A673 (cell line): ENCODE measurements at regions not wholly inside any gene's neighbourhood (a gene's known extent, or its start where the extent isn't known, plus 50 kb on each side); places are given as distances from the start of the nearest gene placed in this dataset.

ENCODE experiments used
- BruUV-seq: library from RNA; stranded (reverse); fragments of 400-500 nt; replicated peaks from 2 replicates; lab custom pipeline; 2021; lab: Mats Ljungman, UMichigan
- CTCF ChIA-PET: fragments of 300-600 bp; sonication (Branson Sonifier 250); formaldehyde crosslinking; loops from one replicate; lab custom pipeline; 2022; ENCODE audit warnings: antibody characterized with exemption; lab: Charles Lee
- POLR2A ChIA-PET: fragments of 300-600 bp; sonication (Branson Sonifier 250); formaldehyde crosslinking; loops from one replicate; lab custom pipeline; 2022; ENCODE audit warnings: antibody characterized with exemption; ENCODE audit not compliant: low non-redundant PET; lab: Charles Lee
- DNase-seq: peaks from one replicate; pipeline ENCODE4 v3.0.0-alpha.2; 2015; ENCODE audit warnings: low spot score
- H3K27ac ChIP-seq: fragments of 200-600 bp; sonication (generic); 2 replicates; pipeline ENCODE4 v1.5.1; 2016; ENCODE audit warnings: mixed run types, low read depth, mild to moderate bottlenecking, mixed read lengths, antibody characterized with exemption, low read length; ENCODE audit not compliant: poor library complexity, severe bottlenecking
- H3K27me3 ChIP-seq: fragments of 200-600 bp; sonication (generic); replicated peaks from 2 replicates; pipeline ENCODE4 v1.6.1; 2017; ENCODE audit warnings: mixed run types, low read depth, mild to moderate bottlenecking, mixed read lengths, antibody characterized with exemption, low read length; ENCODE audit not compliant: insufficient read depth, poor library complexity
- H3K36me3 ChIP-seq: fragments of 200-600 bp; sonication (generic); 2 replicates; pipeline ENCODE4 v1.6.1; 2016; ENCODE audit warnings: mixed run types, mild to moderate bottlenecking, mixed read lengths, antibody characterized with exemption, low read length; ENCODE audit not compliant: insufficient read depth, poor library complexity, severe bottlenecking
- H3K4me1 ChIP-seq: fragments of 200-600 bp; sonication (generic); 2 replicates; pipeline ENCODE4 v1.6.1; 2017; ENCODE audit warnings: mixed run types, mild to moderate bottlenecking, mixed read lengths, antibody characterized with exemption, low read length; ENCODE audit not compliant: insufficient read depth, poor library complexity, severe bottlenecking
- H3K4me3 ChIP-seq: fragments of 200-600 bp; sonication (generic); 2 replicates; pipeline ENCODE4 v1.5.1; 2016; ENCODE audit warnings: low read depth, mixed run types, mild to moderate bottlenecking, mixed read lengths, low read length; ENCODE audit not compliant: poor library complexity, severe bottlenecking
- H3K9me3 ChIP-seq: fragments of 200-600 bp; sonication (generic); 2 replicates; pipeline ENCODE4 v1.6.1; 2016; ENCODE audit warnings: mixed run types, low read depth, mild to moderate bottlenecking, mixed read lengths, antibody characterized with exemption, low read length; ENCODE audit not compliant: poor library complexity, severe bottlenecking
- CTCF ChIP-seq: fragments of 300-800, 200-600 bp; sonication (generic); conservative IDR thresholded peaks from 2 replicates; pipeline ENCODE4 v1.5.1; 2017; ENCODE audit warnings: low read depth, mild to moderate bottlenecking, antibody characterized with exemption, low read length, moderate library complexity, mixed read lengths
- EZH2 ChIP-seq: fragments of 200-600 bp; sonication (generic); IDR thresholded peaks from 2 replicates; pipeline ENCODE4 v1.6.1; 2017; ENCODE audit warnings: borderline replicate concordance, low read depth, mild to moderate bottlenecking, mixed read lengths, antibody characterized with exemption, low read length; ENCODE audit not compliant: poor library complexity, severe bottlenecking
- intact Hi-C: fragments of 100-400 bp; cut with micrococcal nuclease; formaldehyde crosslinking; loops from one replicate; pipeline ENCODE4 v1.10.0; 2022; ENCODE audit not compliant: unreplicated experiment

GRCh38 chr10:20405050-20405449, 492.1 kb downstream of the NEBL start:
- H3K9me3 ChIP-seq = no peaks in the 10 kb centered on the region
- H3K4me1 ChIP-seq = peaks cover 28% of the 10 kb centered on the region
- TF ChIP-seq EZH2 (no peak), CTCF (no peak)
- H3K27ac ChIP-seq = no peak overlapping the region
- H3K36me3 ChIP-seq = no peaks in the 10 kb centered on the region
- DNase-seq = no peak
- CTCF ChIA-PET = no interaction called here
- no peaks in the 10 kb centered on the region for H3K27me3 ChIP-seq
- POLR2A ChIA-PET = no interaction called here
- H3K4me3 ChIP-seq = no peak overlapping the region
- no TSS peak for BruUV-seq
- intact Hi-C loops = loop anchor here (10.0 kb wide), 1 partner anchor 260 kb away; no protein-coding TSS in a partner anchor

GRCh38 chr10:20399772-20400171, 497.3 kb downstream of the NEBL start:
- no peaks in the 10 kb centered on the region for H3K4me1 ChIP-seq
- H3K9me3 ChIP-seq = no peaks in the 10 kb centered on the region
- no peaks in the 10 kb centered on the region for H3K36me3 ChIP-seq
- no peak overlapping the region for H3K4me3 ChIP-seq
- ChIA-PET CTCF (no interaction called here), POLR2A (no interaction called here)
- TF ChIP-seq CTCF = no peak
- TF ChIP-seq EZH2 = no peak
- no peak overlapping the region for H3K27ac ChIP-seq
- no peaks in the 10 kb centered on the region for H3K27me3 ChIP-seq
- DNase-seq = no peak
- BruUV-seq = no TSS peak
- intact Hi-C loops = loop anchor here (10.0 kb wide), 1 partner anchor 255 kb away; no protein-coding TSS in a partner anchor

- no peak for DNase-seq
- intact Hi-C loops = no loop called here
- ChIA-PET POLR2A (no interaction called here), CTCF (no interaction called here)
- Histone ChIP-seq H3K4me1 (no peaks in the 10 kb centered on the region), H3K36me3 (no peaks in the 10 kb centered on the region), H3K9me3 (no peaks in the 10 kb centered on the region), H3K27ac (no peak overlapping the region), H3K4me3 (no peak overlapping the region), H3K27me3 (no peaks in the 10 kb centered on the region)
- no TSS peak for BruUV-seq
- TF ChIP-seq CTCF (no peak), EZH2 (no peak)
These were observed 500.4 kb downstream of the NEBL start for GRCh38 chr10:20396701-20397100.
